ENCODE measurements at regions not wholly inside any gene's neighbourhood (a gene's known extent, or its start where the extent isn't known, plus 50 kb on each side); places are given as distances from the start of the nearest gene placed in this dataset.

GRCh38 chr4:136992032-136992431, 540.3 kb downstream of the PCDH18 start:
- 49 to 59% methylated on average over 3 of the region's 3 CpGs for WGBS, 2 donors
- DNase-seq: no peak
- Histone ChIP-seq H3K27ac (no peak overlapping the region), H3K27me3 (no peaks in the 10 kb centered on the region), H3K9me3 (no peaks in the 10 kb centered on the region), H3K36me3 (no peaks in the 10 kb centered on the region), H3K4me3 (no peak overlapping the region), H3K4me1 (no peaks in the 10 kb centered on the region)
- intact Hi-C loops (cut with DNase I): no loop called here
- TF ChIP-seq POLR2AphosphoS5 (IDR thresholded peaks at IDR 0.05) (no peak), POLR2A (IDR thresholded peaks at IDR 0.05) (no peak), EP300 (IDR thresholded peaks at IDR 0.05) (no peak), CTCF (IDR thresholded peaks at IDR 0.05) (no peak)

GRCh38 chr4:136985683-136986082, 546.6 kb downstream of the PCDH18 start:
- DNase-seq: no peak
- no peak overlapping the region for H3K4me3 ChIP-seq
- no peaks in the 10 kb centered on the region for H3K9me3 ChIP-seq
- TF ChIP-seq POLR2A (IDR thresholded peaks at IDR 0.05) (no peak), POLR2AphosphoS5 (IDR thresholded peaks at IDR 0.05) (no peak), CTCF (IDR thresholded peaks at IDR 0.05) (no peak), EP300 (IDR thresholded peaks at IDR 0.05) (no peak)
- H3K4me1 ChIP-seq: no peaks in the 10 kb centered on the region
- intact Hi-C loops (cut with DNase I): no loop called here
- H3K27ac ChIP-seq: no peak overlapping the region
- no peaks in the 10 kb centered on the region for H3K36me3 ChIP-seq
- WGBS, 2 donors: 47 to 54% methylated on average over 1 of the region's 1 CpG
- no peaks in the 10 kb centered on the region for H3K27me3 ChIP-seq

GRCh38 chr4:136967069-136967468, 565.2 kb downstream of the PCDH18 start:
- H3K4me3 ChIP-seq: no peak overlapping the region
- no peaks in the 10 kb centered on the region for H3K4me1 ChIP-seq
- no peak for DNase-seq
- WGBS, 2 donors: 35 to 77% methylated on average over 4 of the region's 4 CpGs
- intact Hi-C loops (cut with DNase I): no loop called here
- H3K27ac ChIP-seq: no peak overlapping the region
- no peaks in the 10 kb centered on the region for H3K27me3 ChIP-seq
- H3K36me3 ChIP-seq: no peaks in the 10 kb centered on the region
- H3K9me3 ChIP-seq: no peaks in the 10 kb centered on the region
- TF ChIP-seq POLR2A (IDR thresholded peaks at IDR 0.05) (no peak), EP300 (IDR thresholded peaks at IDR 0.05) (no peak), POLR2AphosphoS5 (IDR thresholded peaks at IDR 0.05) (no peak), CTCF (IDR thresholded peaks at IDR 0.05) (no peak)

GRCh38 chr4:136965478-136965877, 566.8 kb downstream of the PCDH18 start:
- TF ChIP-seq POLR2AphosphoS5 (IDR thresholded peaks at IDR 0.05) (no peak), CTCF (IDR thresholded peaks at IDR 0.05) (no peak), EP300 (IDR thresholded peaks at IDR 0.05) (no peak), POLR2A (IDR thresholded peaks at IDR 0.05) (no peak)
- Histone ChIP-seq H3K4me1 (no peaks in the 10 kb centered on the region), H3K27ac (no peak overlapping the region), H3K4me3 (no peak overlapping the region), H3K27me3 (no peaks in the 10 kb centered on the region), H3K36me3 (no peaks in the 10 kb centered on the region), H3K9me3 (no peaks in the 10 kb centered on the region)
- intact Hi-C loops (cut with DNase I): no loop called here
- WGBS, 2 donors: 25 to 68% methylated on average over 3 of the region's 3 CpGs
- no peak for DNase-seq

GRCh38 chr4:136962868-136963267, 569.4 kb downstream of the PCDH18 start:
- Histone ChIP-seq H3K27ac (no peak overlapping the region), H3K27me3 (no peaks in the 10 kb centered on the region), H3K9me3 (no peaks in the 10 kb centered on the region), H3K4me3 (no peak overlapping the region), H3K36me3 (no peaks in the 10 kb centered on the region), H3K4me1 (no peaks in the 10 kb centered on the region)
- 66 to 79% methylated on average over 2 of the region's 2 CpGs for WGBS, 2 donors
- DNase-seq: no peak
- intact Hi-C loops (cut with DNase I): no loop called here
- no peak for TF ChIP-seq EP300 (IDR thresholded peaks at IDR 0.05)
- no peak for TF ChIP-seq POLR2A (IDR thresholded peaks at IDR 0.05)
- no peak for TF ChIP-seq POLR2AphosphoS5 (IDR thresholded peaks at IDR 0.05)
- no peak for TF ChIP-seq CTCF (IDR thresholded peaks at IDR 0.05)
